K562 (cell line): ENCODE measurements at regions not wholly inside any gene's neighbourhood (a gene's known extent, or its start where the extent isn't known, plus 50 kb on each side); places are given as distances from the start of the nearest gene placed in this dataset.
A peak's percentile ranks its signal among the peaks of the same experiment; 100 is the strongest.

Source experiments
- ADNP ChIP-seq: fragments of 200-800 bp; sonication (Bioruptor generic); IDR thresholded peaks from 2 replicates; pipeline ENCODE4 v1.6.1; 2016; ENCODE audit warnings: missing genetic modification characterization, missing compliant biosample characterization
- AFF4 ChIP-seq: sonication (generic); formaldehyde crosslinking; IDR thresholded peaks from 2 replicates; pipeline ENCODE4 v1.8.0; 2023; ENCODE audit warnings: mild to moderate bottlenecking, missing genetic modification reagents
- ATF4 ChIP-seq: fragments of 450-650 bp; formaldehyde crosslinking; IDR thresholded peaks from 2 replicates; pipeline ENCODE4 v1.4.0; 2022; ENCODE audit warnings: mild to moderate bottlenecking, moderate library complexity
- ETV6 ChIP-seq, 3 experiments: fragments of 150-350 bp in 1 of 3; sonication (generic) in 1 of 3; formaldehyde crosslinking in 1 of 3; IDR thresholded peaks; 2 replicates each; pipeline versions ENCODE4 v1.6.1 to v1.8.0; 2014 to 2022; ENCODE audit warnings: borderline replicate concordance in 2 of 3, low read depth in 2 of 3, antibody characterized with exemption in 1 of 3, low read length in 1 of 3, mild to moderate bottlenecking in 1 of 3, missing genetic modification reagents in 1 of 3
- HEY1 ChIP-seq: fragments of 250-450 bp; sonication (Bioruptor Pico); IDR thresholded peaks from 2 replicates; pipeline ENCODE4 v1.5.0; 2020; ENCODE audit warnings: mild to moderate bottlenecking, moderate library complexity, borderline replicate concordance
- HMGXB4 ChIP-seq: sonication (generic); formaldehyde crosslinking; IDR thresholded peaks from 2 replicates; pipeline ENCODE4 v1.8.1; 2023; ENCODE audit warnings: mild to moderate bottlenecking, missing genetic modification reagents
- HOXB6 ChIP-seq: fragments of 250-450 bp; sonication (Bioruptor Pico); IDR thresholded peaks from 2 replicates; pipeline ENCODE4 v1.5.1; 2022; ENCODE audit warnings: mild to moderate bottlenecking, borderline replicate concordance
- MEIS2 ChIP-seq: fragments of 450-650 bp; IDR thresholded peaks from 2 replicates; pipeline ENCODE4 v1.6.1; 2014; ENCODE audit warnings: mild to moderate bottlenecking; ENCODE audit not compliant: partially characterized antibody
- MNT ChIP-seq, 2 experiments: fragments of 450-650 bp; conservative IDR thresholded peaks; 2 replicates each; pipeline ENCODE4 v1.6.1; 2017; ENCODE audit warnings: mild to moderate bottlenecking in 2 of 2, moderate library complexity in 2 of 2
- NEUROD1 ChIP-seq: fragments of 150-350 bp; IDR thresholded peaks from 2 replicates; pipeline ENCODE4 v1.6.1; 2014; ENCODE audit warnings: borderline replicate concordance, low read length, low read depth; ENCODE audit not compliant: partially characterized antibody
- POU5F1 ChIP-seq: fragments of 150-350 bp; IDR thresholded peaks from 2 replicates; pipeline ENCODE4 v1.6.1; 2014; ENCODE audit warnings: borderline replicate concordance, low read length, low read depth, mild to moderate bottlenecking; ENCODE audit not compliant: partially characterized antibody
- SNAPC5 ChIP-seq: fragments of 250-450 bp; sonication (Bioruptor Pico); IDR thresholded peaks from 2 replicates; pipeline ENCODE4 v1.8.0; 2021; ENCODE audit warnings: moderate library complexity, mild to moderate bottlenecking, inconsistent platforms
- STAT5B ChIP-seq: fragments of 250-450 bp; sonication (Bioruptor Pico); IDR thresholded peaks from 2 replicates; pipeline ENCODE4 v1.8.0; 2021; ENCODE audit warnings: mild to moderate bottlenecking, inconsistent platforms
- TCF15 ChIP-seq: fragments of 250-450 bp; sonication (Bioruptor Pico); IDR thresholded peaks from 2 replicates; pipeline ENCODE4 v1.8.0; 2022; ENCODE audit warnings: moderate library complexity, mild to moderate bottlenecking, inconsistent platforms
- THRA ChIP-seq: fragments of 450-650 bp; IDR thresholded peaks from 2 replicates; pipeline ENCODE4 v1.6.1; 2017; ENCODE audit warnings: mild to moderate bottlenecking, moderate library complexity
- ZNF12 ChIP-seq: sonication (generic); formaldehyde crosslinking; IDR thresholded peaks from 2 replicates; pipeline ENCODE4 v1.4.0; 2020; ENCODE audit warnings: mild to moderate bottlenecking, missing genetic modification reagents
- ZNF41 ChIP-seq: fragments of 250-450 bp; sonication (Bioruptor Pico); conservative IDR thresholded peaks from 2 replicates; pipeline ENCODE4 v1.4.0; 2020; ENCODE audit warnings: mild to moderate bottlenecking

GRCh38 chr3:155026999-155027591 is 53.0 kb upstream of the MME start (continued):
- TF ChIP-seq THRA (no peak), HOXB6 (CRISPR knock-in tag) (no peak), ZNF41 (CRISPR knock-in tag) (peak; percentile 94), HMGXB4 (CRISPR knock-in tag) (no peak), POU5F1 (no peak), STAT5B (CRISPR knock-in tag) (no peak), NEUROD1 (no peak), MNT (conservative IDR thresholded peaks at IDR 0.05) (no peak), SNAPC5 (CRISPR knock-in tag) (no peak), HEY1 (no peak), ADNP (tag) (no peak), MEIS2 (peak; percentile 90), AFF4 (CRISPR knock-in tag) (no peak), ETV6 (IDR thresholded peaks at IDR 0.05; ENCODE audit: borderline replicate concordance in 1 of 2, low read depth in 2 of 2, low read length in 1 of 2) (peak; percentile 93 to 98), ETV6 (CRISPR knock-in tag; IDR thresholded peaks at IDR 0.05; ENCODE audit: borderline replicate concordance) (no peak), TCF15 (CRISPR knock-in tag) (no peak), ZNF12 (no peak), ATF4 (CRISPR knock-in tag) (no peak)
